Epithelial cell of proximal tubule (primary cell): ENCODE measurements at regions not wholly inside any gene's neighbourhood (a gene's known extent, or its start where the extent isn't known, plus 50 kb on each side); places are given as distances from the start of the nearest gene placed in this dataset.

Experiments
- DNase-seq: peaks from one replicate; pipeline ENCODE4 v3.0.0-alpha.2; 2011; ENCODE audit warnings: low read depth
- H3K4me3 ChIP-seq: 2 replicates; pipeline ENCODE4 v1.5.1; 2011; ENCODE audit warnings: low read depth, mild to moderate bottlenecking, low read length
- CTCF ChIP-seq: conservative IDR thresholded peaks from 2 replicates; pipeline ENCODE4 v1.5.1; 2012; ENCODE audit warnings: low read depth, mild to moderate bottlenecking, low read length

- no peak for TF ChIP-seq CTCF
- no peak overlapping the region for H3K4me3 ChIP-seq
- no peak for DNase-seq
Observed at GRCh38 chr6:151749341-151749740, 58.1 kb upstream of the ESR1 start.

- H3K4me3 ChIP-seq = no peak overlapping the region
- DNase-seq = no peak
- no peak for TF ChIP-seq CTCF
Observed at GRCh38 chr6:151753581-151753980, 53.9 kb upstream of the ESR1 start.

GRCh38 chr6:151757506-151757955 is 50.0 kb upstream of the ESR1 start:
- DNase-seq = no peak
- no peak for TF ChIP-seq CTCF
- no peak overlapping the region for H3K4me3 ChIP-seq
